Panc1 (cell line): ENCODE measurements at regions not wholly inside any gene's neighbourhood (a gene's known extent, or its start where the extent isn't known, plus 50 kb on each side); places are given as distances from the start of the nearest gene placed in this dataset.

Experiments used
- ATAC-seq: fragments of 200-7000 bp; cut with Tn5 transposase; 2 replicates; pipeline ENCODE4 v1.9.1; 2020; ENCODE audit warnings: mild to moderate bottlenecking, moderate library complexity
- BruUV-seq: library from RNA; stranded (reverse); fragments of 400-500 nt; replicated peaks from 2 replicates; lab custom pipeline; 2021; lab: Mats Ljungman, UMichigan
- CTCF ChIA-PET: fragments of 300-600 bp; sonication (Branson Sonifier 250); formaldehyde crosslinking; loops from one replicate; lab custom pipeline; 2022; ENCODE audit warnings: antibody characterized with exemption; lab: Charles Lee
- POLR2A ChIA-PET: fragments of 300-600 bp; sonication (Branson Sonifier 250); formaldehyde crosslinking; loops from one replicate; lab custom pipeline; 2022; ENCODE audit warnings: antibody characterized with exemption; lab: Charles Lee
- DNase-seq: peaks from one replicate; pipeline ENCODE4 v3.0.0-alpha.2; 2010; ENCODE audit warnings: low read depth, low spot score
- H3K27ac ChIP-seq: 2 replicates; pipeline ENCODE4 v1.5.1; 2011; ENCODE audit warnings: mild to moderate bottlenecking, low read length, inconsistent platforms
- H3K27me3 ChIP-seq: fragments of 200-500 bp; sonication (Bioruptor generic); 2 replicates; pipeline ENCODE4 v1.6.0; 2014; ENCODE audit warnings: low read length, inconsistent platforms; ENCODE audit not compliant: control insufficient read depth, insufficient read depth
- H3K36me3 ChIP-seq: fragments of 200-500 bp; sonication (Bioruptor generic); 2 replicates; pipeline ENCODE4 v1.5.1; 2014; ENCODE audit warnings: inconsistent platforms, mild to moderate bottlenecking, low read length, moderate library complexity; ENCODE audit not compliant: control insufficient read depth, insufficient read depth
- H3K4me1 ChIP-seq: 2 replicates; pipeline ENCODE4 v1.5.1; 2011; ENCODE audit warnings: inconsistent platforms, mild to moderate bottlenecking, low read length, moderate library complexity; ENCODE audit not compliant: control insufficient read depth, insufficient read depth
- H3K4me3 ChIP-seq, 2 experiments: 2 replicates each; pipeline ENCODE4 v1.5.1; 2011 to 2012; ENCODE audit warnings: low read depth in 2 of 2, low read length in 2 of 2, mild to moderate bottlenecking in 2 of 2, inconsistent platforms in 1 of 2, moderate library complexity in 1 of 2
- H3K9me3 ChIP-seq: fragments of 200-500 bp; sonication (Bioruptor generic); 2 replicates; pipeline ENCODE4 v1.5.1; 2014; ENCODE audit warnings: low read depth, mild to moderate bottlenecking, inconsistent platforms, low read length, moderate library complexity; ENCODE audit not compliant: control insufficient read depth, insufficient read depth
- CTCF ChIP-seq: fragments of 450-650 bp; IDR thresholded peaks from 2 replicates; pipeline ENCODE4 v1.5.1; 2017; ENCODE audit warnings: mild to moderate bottlenecking
- POLR2AphosphoS5 ChIP-seq: IDR thresholded peaks from 2 replicates; pipeline ENCODE4 v1.6.1; 2012; ENCODE audit warnings: mild to moderate bottlenecking, low read depth, low read length, moderate library complexity
- SIN3A ChIP-seq: IDR thresholded peaks from 2 replicates; pipeline ENCODE4 v1.6.1; 2012; ENCODE audit warnings: low read depth, mild to moderate bottlenecking, low read length, moderate library complexity, borderline replicate concordance; ENCODE audit not compliant: insufficient read depth
- TCF7L2 ChIP-seq: IDR thresholded peaks from 2 replicates; pipeline ENCODE4 v1.6.1; 2011; ENCODE audit warnings: mild to moderate bottlenecking, low read depth, low read length, inconsistent platforms
- in situ Hi-C: cut with HindIII; loops from 2 replicates; pipeline ENCODE4 v1.10.0; 2016; ENCODE audit warnings: low sequenced_read_pairs, low pct_unique_long_range_greater_than_20kb
- intact Hi-C: fragments of 100-400 bp; cut with micrococcal nuclease; formaldehyde crosslinking; loops from one replicate; pipeline ENCODE4 v1.10.0; 2022; ENCODE audit not compliant: unreplicated experiment
- TF ChIP-seq, protein P1 (sequence below), 2 experiments: IDR thresholded peaks; 2 replicates each; pipeline ENCODE4 v1.6.1; 2011 to 2012; ENCODE audit warnings: low read depth in 2 of 2, control low read depth in 1 of 2, low read length in 1 of 2, mild to moderate bottlenecking in 1 of 2, moderate library complexity in 1 of 2; ENCODE audit not compliant: insufficient read depth in 1 of 2

- Histone ChIP-seq H3K4me1 (no peaks in the 10 kb centered on the region), H3K27ac (no peak overlapping the region), H3K27me3 (no peaks in the 10 kb centered on the region), H3K36me3 (no peaks in the 10 kb centered on the region), H3K4me3 (no peak overlapping the region), H3K9me3 (no peaks in the 10 kb centered on the region)
- ATAC-seq (no peak), DNase-seq (no peak)
- intact Hi-C loops, result no loop called here
- BruUV-seq, result no TSS peak
- ChIA-PET CTCF (no interaction called here), POLR2A (no interaction called here)
- in situ Hi-C loops, result no loop called here
- TF ChIP-seq CTCF (no peak), POLR2AphosphoS5 (no peak), SIN3A (no peak), TCF7L2 (no peak)
- TF ChIP-seq, protein P1, sequence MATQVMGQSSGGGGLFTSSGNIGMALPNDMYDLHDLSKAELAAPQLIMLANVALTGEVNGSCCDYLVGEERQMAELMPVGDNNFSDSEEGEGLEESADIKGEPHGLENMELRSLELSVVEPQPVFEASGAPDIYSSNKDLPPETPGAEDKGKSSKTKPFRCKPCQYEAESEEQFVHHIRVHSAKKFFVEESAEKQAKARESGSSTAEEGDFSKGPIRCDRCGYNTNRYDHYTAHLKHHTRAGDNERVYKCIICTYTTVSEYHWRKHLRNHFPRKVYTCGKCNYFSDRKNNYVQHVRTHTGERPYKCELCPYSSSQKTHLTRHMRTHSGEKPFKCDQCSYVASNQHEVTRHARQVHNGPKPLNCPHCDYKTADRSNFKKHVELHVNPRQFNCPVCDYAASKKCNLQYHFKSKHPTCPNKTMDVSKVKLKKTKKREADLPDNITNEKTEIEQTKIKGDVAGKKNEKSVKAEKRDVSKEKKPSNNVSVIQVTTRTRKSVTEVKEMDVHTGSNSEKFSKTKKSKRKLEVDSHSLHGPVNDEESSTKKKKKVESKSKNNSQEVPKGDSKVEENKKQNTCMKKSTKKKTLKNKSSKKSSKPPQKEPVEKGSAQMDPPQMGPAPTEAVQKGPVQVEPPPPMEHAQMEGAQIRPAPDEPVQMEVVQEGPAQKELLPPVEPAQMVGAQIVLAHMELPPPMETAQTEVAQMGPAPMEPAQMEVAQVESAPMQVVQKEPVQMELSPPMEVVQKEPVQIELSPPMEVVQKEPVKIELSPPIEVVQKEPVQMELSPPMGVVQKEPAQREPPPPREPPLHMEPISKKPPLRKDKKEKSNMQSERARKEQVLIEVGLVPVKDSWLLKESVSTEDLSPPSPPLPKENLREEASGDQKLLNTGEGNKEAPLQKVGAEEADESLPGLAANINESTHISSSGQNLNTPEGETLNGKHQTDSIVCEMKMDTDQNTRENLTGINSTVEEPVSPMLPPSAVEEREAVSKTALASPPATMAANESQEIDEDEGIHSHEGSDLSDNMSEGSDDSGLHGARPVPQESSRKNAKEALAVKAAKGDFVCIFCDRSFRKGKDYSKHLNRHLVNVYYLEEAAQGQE (IDR thresholded peaks at IDR 0.05; ENCODE audit: insufficient read depth in 1 of 2, low read depth in 2 of 2, low read length in 1 of 2), result no peak
Observed at GRCh38 chrX:9166584-9166944, 132.6 kb upstream of the FAM9B start.

DNA sequence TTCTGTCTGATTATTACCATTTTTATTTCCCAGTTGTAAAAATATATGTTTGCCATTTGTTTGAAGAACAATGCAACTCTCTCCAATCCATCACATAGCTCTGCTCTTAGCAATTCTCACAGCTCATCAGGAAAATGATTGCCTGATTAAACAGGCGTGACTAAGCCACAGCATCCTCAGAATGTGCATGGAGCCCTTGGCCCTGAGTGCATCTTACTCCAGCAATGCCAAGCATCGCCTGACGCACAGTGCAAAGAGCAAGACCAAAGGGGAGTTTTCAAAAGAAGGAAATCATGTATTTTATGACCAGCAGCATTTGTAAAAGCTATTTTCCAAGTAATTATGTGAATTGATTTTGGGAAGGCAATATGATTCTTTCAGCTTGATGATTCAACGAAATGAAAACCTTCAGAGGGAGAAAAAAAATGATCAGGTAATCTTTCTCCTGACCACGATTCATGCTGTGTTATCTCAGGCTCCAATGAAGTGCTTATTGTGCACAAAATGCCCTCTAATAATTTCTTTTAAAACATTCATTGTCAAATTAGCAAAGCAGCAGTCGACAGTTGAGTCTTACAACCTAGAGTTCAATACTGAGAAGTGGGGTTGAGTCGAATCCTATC, 138.0 kb upstream of the FAM9B start:
- intact Hi-C loops (no loop called here), in situ Hi-C loops (no loop called here)
- H3K4me3 ChIP-seq, result no peak overlapping the region
- ATAC-seq (no peak), DNase-seq (no peak)
- ChIA-PET CTCF (no interaction called here), POLR2A (no interaction called here)
- no peaks in the 10 kb centered on the region for H3K27me3 ChIP-seq
- TF ChIP-seq CTCF, result no peak
- TF ChIP-seq SIN3A, result no peak
- TF ChIP-seq TCF7L2, result no peak
- no peak for TF ChIP-seq POLR2AphosphoS5
- TF ChIP-seq, protein P1 (IDR thresholded peaks at IDR 0.05; ENCODE audit: insufficient read depth in 1 of 2, low read depth in 2 of 2, low read length in 1 of 2), result no peak
- no peaks in the 10 kb centered on the region for H3K4me1 ChIP-seq
- H3K9me3 ChIP-seq, result no peaks in the 10 kb centered on the region
- H3K36me3 ChIP-seq, result no peaks in the 10 kb centered on the region
- BruUV-seq, result no TSS peak
- H3K27ac ChIP-seq, result no peak overlapping the region
